ENCODE measurements at regions not wholly inside any gene's neighbourhood (a gene's known extent, or its start where the extent isn't known, plus 50 kb on each side); places are given as distances from the start of the nearest gene placed in this dataset.

DNA sequence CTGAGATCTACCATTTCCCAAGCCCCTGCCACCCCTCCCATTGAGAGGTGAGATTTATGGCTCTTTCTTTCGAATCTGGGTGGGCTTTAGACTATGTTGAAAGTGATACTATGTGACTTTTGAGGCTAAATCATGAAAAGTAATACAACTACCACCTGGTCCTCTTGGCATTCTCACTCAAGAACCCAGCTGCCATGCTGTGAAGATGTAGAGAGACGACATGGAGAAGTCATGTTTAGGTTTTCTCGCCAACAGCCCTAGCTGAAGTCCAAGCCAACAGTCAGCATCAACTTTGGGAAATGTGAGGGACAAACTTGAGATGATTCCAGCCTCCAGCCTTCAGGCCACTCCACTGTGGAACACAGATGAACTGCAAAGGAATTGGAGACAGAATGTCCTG, 108.7 kb downstream of the SCP2D1 start:
- Histone ChIP-seq H3K36me3 (ENCODE audit: low read depth) (no peaks in the 10 kb centered on the region), H3K4me3 (ENCODE audit: severe bottlenecking) (no peak overlapping the region), H3K27ac (ENCODE audit: poor library complexity, severe bottlenecking) (no peak overlapping the region), H3K4me1 (ENCODE audit: insufficient read depth, poor library complexity, severe bottlenecking) (no peaks in the 10 kb centered on the region), H3K9me3 (ENCODE audit: severe bottlenecking) (no peaks in the 10 kb centered on the region), H3K27me3 (ENCODE audit: insufficient read depth, poor library complexity, severe bottlenecking) (no peaks in the 10 kb centered on the region)
- no peak for TF ChIP-seq CTCF (IDR thresholded peaks at IDR 0.05; ENCODE audit: poor library complexity, severe bottlenecking)
- DNase-seq (ENCODE audit: low spot score) = no peak
- ATAC-seq (ENCODE audit: low read depth) = no peak

GRCh38 chr20:18922898-18923297, 109.3 kb downstream of the SCP2D1 start:
- TF ChIP-seq CTCF (IDR thresholded peaks at IDR 0.05; ENCODE audit: poor library complexity, severe bottlenecking) = no peak
- no peak overlapping the region for H3K27ac ChIP-seq (ENCODE audit: poor library complexity, severe bottlenecking)
- no peaks in the 10 kb centered on the region for H3K36me3 ChIP-seq (ENCODE audit: low read depth)
- ATAC-seq (ENCODE audit: low read depth) (no peak), DNase-seq (ENCODE audit: low spot score) (no peak)
- H3K4me3 ChIP-seq (ENCODE audit: severe bottlenecking) = no peak overlapping the region
- no peaks in the 10 kb centered on the region for H3K4me1 ChIP-seq (ENCODE audit: insufficient read depth, poor library complexity, severe bottlenecking)
- H3K27me3 ChIP-seq (ENCODE audit: insufficient read depth, poor library complexity, severe bottlenecking) = no peaks in the 10 kb centered on the region
- no peaks in the 10 kb centered on the region for H3K9me3 ChIP-seq (ENCODE audit: severe bottlenecking)

- no peak for DNase-seq (ENCODE audit: low spot score)
- 0 out of 3 replicates have a peak, but pooled peaks have one; percentile 17 for ATAC-seq (ENCODE audit: low read depth)
- Histone ChIP-seq H3K27ac (ENCODE audit: poor library complexity, severe bottlenecking) (no peak overlapping the region), H3K4me3 (ENCODE audit: severe bottlenecking) (no peak overlapping the region), H3K27me3 (ENCODE audit: insufficient read depth, poor library complexity, severe bottlenecking) (no peaks in the 10 kb centered on the region), H3K36me3 (ENCODE audit: low read depth) (no peaks in the 10 kb centered on the region), H3K4me1 (ENCODE audit: insufficient read depth, poor library complexity, severe bottlenecking) (no peaks in the 10 kb centered on the region), H3K9me3 (ENCODE audit: severe bottlenecking) (no peaks in the 10 kb centered on the region)
- no peak for TF ChIP-seq CTCF (IDR thresholded peaks at IDR 0.05; ENCODE audit: poor library complexity, severe bottlenecking)
Measured at GRCh38 chr20:18926965-18927364, 113.4 kb downstream of the SCP2D1 start.

DNA sequence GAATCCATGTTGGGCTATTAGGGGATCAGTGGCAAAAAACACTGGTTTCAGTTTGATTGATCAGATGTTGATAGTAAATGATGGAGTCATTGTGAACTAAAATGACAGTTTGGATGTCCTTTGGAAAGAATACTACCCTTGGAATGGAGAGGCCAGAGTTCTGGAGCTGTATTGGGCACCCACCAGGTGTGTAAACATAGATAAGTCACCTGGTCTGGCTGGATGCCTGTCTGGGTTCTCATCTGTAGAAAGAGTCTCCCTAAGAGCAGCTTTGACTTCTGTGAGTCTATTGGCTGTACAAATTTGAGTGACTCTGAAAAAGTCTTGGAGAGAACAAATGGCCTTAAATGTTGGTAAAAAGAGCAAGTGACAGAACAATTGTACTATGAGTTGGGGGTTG, 115.0 kb downstream of the SCP2D1 start:
- DNase-seq (ENCODE audit: low spot score) = no peak
- ATAC-seq (ENCODE audit: low read depth) = no peak
- Histone ChIP-seq H3K36me3 (ENCODE audit: low read depth) (no peaks in the 10 kb centered on the region), H3K9me3 (ENCODE audit: severe bottlenecking) (no peaks in the 10 kb centered on the region), H3K27me3 (ENCODE audit: insufficient read depth, poor library complexity, severe bottlenecking) (no peaks in the 10 kb centered on the region), H3K4me3 (ENCODE audit: severe bottlenecking) (no peak overlapping the region), H3K27ac (ENCODE audit: poor library complexity, severe bottlenecking) (no peak overlapping the region), H3K4me1 (ENCODE audit: insufficient read depth, poor library complexity, severe bottlenecking) (no peaks in the 10 kb centered on the region)
- TF ChIP-seq CTCF (IDR thresholded peaks at IDR 0.05; ENCODE audit: poor library complexity, severe bottlenecking) = no peak

GRCh38 chr20:18929800-18930199, 116.2 kb downstream of the SCP2D1 start:
- Histone ChIP-seq H3K36me3 (ENCODE audit: low read depth) (no peaks in the 10 kb centered on the region), H3K9me3 (ENCODE audit: severe bottlenecking) (no peaks in the 10 kb centered on the region), H3K4me3 (ENCODE audit: severe bottlenecking) (no peak overlapping the region), H3K27ac (ENCODE audit: poor library complexity, severe bottlenecking) (no peak overlapping the region), H3K4me1 (ENCODE audit: insufficient read depth, poor library complexity, severe bottlenecking) (no peaks in the 10 kb centered on the region), H3K27me3 (ENCODE audit: insufficient read depth, poor library complexity, severe bottlenecking) (no peaks in the 10 kb centered on the region)
- DNase-seq (ENCODE audit: low spot score) = no peak
- TF ChIP-seq CTCF (IDR thresholded peaks at IDR 0.05; ENCODE audit: poor library complexity, severe bottlenecking) = no peak
- no peak for ATAC-seq (ENCODE audit: low read depth)
